ENCODE measurements at regions not wholly inside any gene's neighbourhood (a gene's known extent, or its start where the extent isn't known, plus 50 kb on each side); places are given as distances from the start of the nearest gene placed in this dataset.

- intact Hi-C loops (cut with DNase I, micrococcal nuclease): no loop called here
- no peak overlapping the region for H3K27ac Mint-ChIP-seq
- DNase-seq (no peak), ATAC-seq (no peak)
- ChIA-PET POLR2A (no interaction called here), CTCF (no interaction called here)
- no peaks in the 10 kb centered on the region for H3K36me3 Mint-ChIP-seq (ENCODE audit: low read depth)
- H3K27me3 Mint-ChIP-seq: no peaks in the 10 kb centered on the region
- H3K4me1 Mint-ChIP-seq: no peaks in the 10 kb centered on the region
- H3K4me3 Mint-ChIP-seq: no peak overlapping the region
- H3K9me3 Mint-ChIP-seq (ENCODE audit: low read depth): peaks cover 5% of the 10 kb centered on the region
Measured at GRCh38 chr5:104793031-104793754, 1230.6 kb upstream of the NUDT12 start.

GRCh38 chr5:104789366-104789765, 1226.8 kb upstream of the NUDT12 start:
- DNase-seq (no peak), ATAC-seq (no peak)
- ChIA-PET POLR2A (no interaction called here), CTCF (no interaction called here)
- Mint-ChIP-seq H3K27me3 (no peaks in the 10 kb centered on the region), H3K27ac (no peak overlapping the region), H3K36me3 (ENCODE audit: low read depth) (no peaks in the 10 kb centered on the region), H3K9me3 (ENCODE audit: low read depth) (peaks cover 14% of the 10 kb centered on the region), H3K4me3 (no peak overlapping the region), H3K4me1 (no peaks in the 10 kb centered on the region)
- intact Hi-C loops (cut with DNase I, micrococcal nuclease): no loop called here

GRCh38 chr5:104785097-104785496, 1222.5 kb upstream of the NUDT12 start:
- POLR2A ChIA-PET: no interaction called here
- ATAC-seq (no peak), DNase-seq (no peak)
- no peaks in the 10 kb centered on the region for H3K4me1 Mint-ChIP-seq
- H3K4me3 Mint-ChIP-seq: no peak overlapping the region
- no peak overlapping the region for H3K27ac Mint-ChIP-seq
- peaks cover 14% of the 10 kb centered on the region for H3K9me3 Mint-ChIP-seq (ENCODE audit: low read depth)
- H3K36me3 Mint-ChIP-seq (ENCODE audit: low read depth): no peaks in the 10 kb centered on the region
- CTCF ChIA-PET: no interaction called here
- H3K27me3 Mint-ChIP-seq: no peaks in the 10 kb centered on the region
- intact Hi-C loops (cut with DNase I, micrococcal nuclease): no loop called here

DNA sequence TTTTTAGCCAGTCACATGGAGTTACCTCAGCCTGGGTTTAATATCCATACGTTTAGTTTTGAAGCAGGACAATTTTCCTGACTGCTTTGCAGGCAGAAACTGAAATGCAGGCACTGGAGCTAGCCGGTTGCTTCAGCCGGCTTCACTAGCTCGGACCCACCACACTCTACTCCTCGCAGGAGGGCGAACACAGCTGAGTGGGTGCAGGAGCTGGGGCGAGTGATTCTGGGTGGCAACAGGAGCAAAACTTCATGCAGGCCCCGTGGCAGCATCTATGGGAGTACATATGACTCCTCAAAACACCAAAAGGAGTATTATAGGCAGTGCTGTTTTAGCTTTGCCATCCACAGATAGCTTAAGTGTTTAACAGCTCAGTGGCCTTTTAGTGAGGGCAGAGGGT, 1211.8 kb upstream of the NUDT12 start:
- H3K4me3 Mint-ChIP-seq: no peak overlapping the region
- ATAC-seq (no peak), DNase-seq (no peak)
- CTCF ChIA-PET: no interaction called here
- intact Hi-C loops (cut with DNase I, micrococcal nuclease): no loop called here
- H3K9me3 Mint-ChIP-seq (ENCODE audit: low read depth): peaks cover 3% of the 10 kb centered on the region
- no peak overlapping the region for H3K27ac Mint-ChIP-seq
- H3K36me3 Mint-ChIP-seq (ENCODE audit: low read depth): no peaks in the 10 kb centered on the region
- POLR2A ChIA-PET: no interaction called here
- no peaks in the 10 kb centered on the region for H3K27me3 Mint-ChIP-seq
- no peaks in the 10 kb centered on the region for H3K4me1 Mint-ChIP-seq

GRCh38 chr5:104764197-104764596, 1201.6 kb upstream of the NUDT12 start:
- Mint-ChIP-seq H3K36me3 (ENCODE audit: low read depth) (no peaks in the 10 kb centered on the region), H3K9me3 (ENCODE audit: low read depth) (peaks cover 6% of the 10 kb centered on the region), H3K27ac (no peak overlapping the region), H3K27me3 (no peaks in the 10 kb centered on the region), H3K4me1 (no peaks in the 10 kb centered on the region), H3K4me3 (no peak overlapping the region)
- DNase-seq: no peak
- intact Hi-C loops (cut with DNase I, micrococcal nuclease): no loop called here
- no peak for ATAC-seq
- POLR2A ChIA-PET: no interaction called here
- CTCF ChIA-PET: interaction anchor here (0.6 kb wide), 1 partner anchor 392 kb away, joined by 3 read pairs; no protein-coding TSS in a partner anchor

GRCh38 chr5:104763216-104763615, 1200.6 kb upstream of the NUDT12 start:
- CTCF ChIA-PET: no interaction called here
- intact Hi-C loops (cut with DNase I, micrococcal nuclease): no loop called here
- no peak overlapping the region for H3K4me3 Mint-ChIP-seq
- H3K4me1 Mint-ChIP-seq: no peaks in the 10 kb centered on the region
- no peaks in the 10 kb centered on the region for H3K36me3 Mint-ChIP-seq (ENCODE audit: low read depth)
- peaks cover 6% of the 10 kb centered on the region for H3K9me3 Mint-ChIP-seq (ENCODE audit: low read depth)
- ATAC-seq (no peak), DNase-seq (no peak)
- H3K27me3 Mint-ChIP-seq: no peaks in the 10 kb centered on the region
- no peak overlapping the region for H3K27ac Mint-ChIP-seq
- POLR2A ChIA-PET: no interaction called here

DNA sequence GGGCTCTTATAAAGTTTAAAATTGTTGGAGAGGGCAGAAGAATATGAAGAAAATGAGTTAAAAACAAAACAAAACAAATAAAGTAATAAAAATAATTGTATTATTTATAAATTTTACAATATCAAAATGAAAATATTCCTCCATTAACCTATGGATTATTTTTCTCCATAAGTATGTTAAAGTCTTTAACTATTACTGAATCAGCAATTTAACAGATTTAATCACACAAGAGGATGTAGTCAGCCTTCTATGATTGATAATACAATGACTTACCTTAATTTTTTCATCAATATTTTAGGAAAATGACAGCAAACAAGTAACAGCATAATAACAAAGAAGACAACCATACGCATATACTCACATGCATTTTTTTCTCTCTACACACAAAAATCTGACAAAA, 1195.3 kb upstream of the NUDT12 start:
- no peak for ATAC-seq
- no peaks in the 10 kb centered on the region for H3K27me3 Mint-ChIP-seq
- CTCF ChIA-PET: no interaction called here
- H3K4me1 Mint-ChIP-seq: no peaks in the 10 kb centered on the region
- POLR2A ChIA-PET: no interaction called here
- intact Hi-C loops (cut with DNase I, micrococcal nuclease): no loop called here
- no peak overlapping the region for H3K4me3 Mint-ChIP-seq
- no peak for DNase-seq
- H3K9me3 Mint-ChIP-seq (ENCODE audit: low read depth): peaks cover 9% of the 10 kb centered on the region
- no peaks in the 10 kb centered on the region for H3K36me3 Mint-ChIP-seq (ENCODE audit: low read depth)
- H3K27ac Mint-ChIP-seq: no peak overlapping the region

GRCh38 chr5:104755806-104756205, 1193.2 kb upstream of the NUDT12 start:
- Mint-ChIP-seq H3K27ac (no peak overlapping the region), H3K4me1 (no peaks in the 10 kb centered on the region), H3K4me3 (no peak overlapping the region), H3K27me3 (no peaks in the 10 kb centered on the region), H3K9me3 (ENCODE audit: low read depth) (peaks cover 9% of the 10 kb centered on the region), H3K36me3 (ENCODE audit: low read depth) (no peaks in the 10 kb centered on the region)
- ChIA-PET POLR2A (no interaction called here), CTCF (no interaction called here)
- intact Hi-C loops (cut with DNase I, micrococcal nuclease): no loop called here
- ATAC-seq (no peak), DNase-seq (no peak)

- Mint-ChIP-seq H3K9me3 (ENCODE audit: low read depth) (peaks cover 7% of the 10 kb centered on the region), H3K27ac (no peak overlapping the region), H3K36me3 (ENCODE audit: low read depth) (no peaks in the 10 kb centered on the region), H3K4me1 (no peaks in the 10 kb centered on the region), H3K4me3 (no peak overlapping the region), H3K27me3 (no peaks in the 10 kb centered on the region)
- ATAC-seq: no peak
- no peak for DNase-seq
- intact Hi-C loops (cut with DNase I, micrococcal nuclease): no loop called here
- ChIA-PET POLR2A (no interaction called here), CTCF (no interaction called here)
Measured at GRCh38 chr5:104754311-104754995, 1191.9 kb upstream of the NUDT12 start.

DNA sequence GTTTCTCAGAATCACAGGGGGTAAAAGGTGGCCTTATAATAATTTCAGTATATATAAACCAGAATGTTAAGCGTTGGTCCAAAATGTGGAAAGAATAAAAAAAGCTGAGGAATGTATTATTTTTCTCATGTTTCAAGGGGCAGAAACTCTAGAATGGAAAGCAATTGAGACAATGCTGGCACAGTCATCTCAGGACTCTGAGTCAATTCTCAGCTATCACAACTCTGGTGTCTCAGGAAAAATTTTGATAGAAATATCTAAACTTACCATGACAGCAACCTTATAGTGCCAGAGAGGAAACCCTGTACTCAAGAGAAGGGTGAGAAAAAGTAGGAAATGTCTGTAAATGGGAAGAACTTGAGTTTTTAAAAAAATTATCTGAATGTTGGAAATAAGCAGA, 1189.4 kb upstream of the NUDT12 start:
- Mint-ChIP-seq H3K4me3 (no peak overlapping the region), H3K9me3 (ENCODE audit: low read depth) (peaks cover 10% of the 10 kb centered on the region), H3K27ac (no peak overlapping the region), H3K4me1 (no peaks in the 10 kb centered on the region), H3K36me3 (ENCODE audit: low read depth) (no peaks in the 10 kb centered on the region), H3K27me3 (no peaks in the 10 kb centered on the region)
- CTCF ChIA-PET: no interaction called here
- POLR2A ChIA-PET: no interaction called here
- no peak for DNase-seq
- intact Hi-C loops (cut with DNase I, micrococcal nuclease): no loop called here
- no peak for ATAC-seq

GRCh38 chr5:104739905-104740304, 1177.3 kb upstream of the NUDT12 start:
- no peak overlapping the region for H3K27ac Mint-ChIP-seq
- intact Hi-C loops (cut with DNase I, micrococcal nuclease): no loop called here

GRCh38 chr5:104739503-104739902, 1176.9 kb upstream of the NUDT12 start:
- H3K9me3 Mint-ChIP-seq (ENCODE audit: low read depth): peaks cover 19% of the 10 kb centered on the region
- H3K27me3 Mint-ChIP-seq: no peaks in the 10 kb centered on the region
- intact Hi-C loops (cut with DNase I, micrococcal nuclease): no loop called here
- DNase-seq (no peak), ATAC-seq (no peak)
- no peak overlapping the region for H3K4me3 Mint-ChIP-seq
- H3K36me3 Mint-ChIP-seq (ENCODE audit: low read depth): no peaks in the 10 kb centered on the region
- ChIA-PET CTCF (no interaction called here), POLR2A (no interaction called here)
- H3K27ac Mint-ChIP-seq: no peak overlapping the region
- H3K4me1 Mint-ChIP-seq: no peaks in the 10 kb centered on the region

More at GRCh38 chr5:104739905-104740304, 1177.3 kb upstream of the NUDT12 start:
- ChIA-PET POLR2A (no interaction called here), CTCF (no interaction called here)
- H3K4me1 Mint-ChIP-seq: no peaks in the 10 kb centered on the region
- no peaks in the 10 kb centered on the region for H3K36me3 Mint-ChIP-seq (ENCODE audit: low read depth)
- DNase-seq (no peak), ATAC-seq (no peak)
- no peak overlapping the region for H3K4me3 Mint-ChIP-seq
- no peaks in the 10 kb centered on the region for H3K27me3 Mint-ChIP-seq
- H3K9me3 Mint-ChIP-seq (ENCODE audit: low read depth): peaks cover 17% of the 10 kb centered on the region
